IMR-90 (cell line): ENCODE measurements at regions not wholly inside any gene's neighbourhood (a gene's known extent, or its start where the extent isn't known, plus 50 kb on each side); places are given as distances from the start of the nearest gene placed in this dataset.

Experiments
- ATAC-seq: fragments of 200-7000 bp; cut with Tn5 transposase; 2 replicates; pipeline ENCODE4 v1.9.1; 2020; ENCODE audit warnings: low read depth, mild to moderate bottlenecking, moderate library complexity
- BruUV-seq: library from RNA; stranded (reverse); fragments of 400-500 nt; replicated peaks from 2 replicates; lab custom pipeline; 2021; lab: Mats Ljungman, UMichigan
- CTCF ChIA-PET: fragments of 300-600 bp; formaldehyde crosslinking; extraction: SDS; loops from one replicate; lab custom pipeline; 2021; ENCODE audit warnings: antibody characterized with exemption; lab: Yijun Ruan, JAX
- POLR2A ChIA-PET: fragments of 300-600 bp; sonication (Branson Sonifier 250); formaldehyde crosslinking; loops from one replicate; lab custom pipeline; 2022; ENCODE audit warnings: antibody characterized with exemption; ENCODE audit not compliant: unreplicated experiment; lab: Charles Lee
- DNase-seq: peaks from one replicate; pipeline ENCODE4 v3.0.0; 2013
- H2AFZ ChIP-seq: replicated peaks from 2 replicates; pipeline ENCODE3; 2013; ENCODE audit warnings: low read length, mild to moderate bottlenecking; ENCODE audit not compliant: poor library complexity
- H2AK5ac ChIP-seq: 2 replicates; pipeline ENCODE4 v1.6.1; 2013; ENCODE audit warnings: low read depth, low read length, inconsistent platforms
- H2AK9ac ChIP-seq: replicated peaks from 2 replicates; pipeline ENCODE3; 2013; ENCODE audit warnings: mild to moderate bottlenecking, low read depth, low read length, moderate library complexity; ENCODE audit not compliant: poor library complexity
- H2BK120ac ChIP-seq: 2 replicates; pipeline ENCODE4 v1.6.1; 2013; ENCODE audit warnings: low read depth, low read length, inconsistent platforms
- H2BK15ac ChIP-seq: 3 replicates; pipeline ENCODE4 v1.6.1; 2013; ENCODE audit warnings: low read depth, low read length, inconsistent platforms
- H2BK20ac ChIP-seq: 2 replicates; pipeline ENCODE4 v1.6.1; 2013; ENCODE audit warnings: low read depth, mild to moderate bottlenecking, inconsistent platforms, low read length, moderate library complexity
- H2BK5ac ChIP-seq: 2 replicates; pipeline ENCODE4 v1.6.1; 2013; ENCODE audit warnings: mild to moderate bottlenecking, low read depth, low read length, inconsistent platforms; ENCODE audit not compliant: poor library complexity, severe bottlenecking
- H3K14ac ChIP-seq: replicated peaks from 2 replicates; pipeline ENCODE4 v1.6.1; 2013; ENCODE audit warnings: low read depth, low read length, inconsistent platforms
- H3K18ac ChIP-seq: 2 replicates; pipeline ENCODE4 v1.6.1; 2013; ENCODE audit warnings: low read depth, low read length, control low read depth
- H3K23ac ChIP-seq: 2 replicates; pipeline ENCODE4 v1.6.1; 2013; ENCODE audit warnings: low read depth, low read length, inconsistent platforms
- H3K27ac ChIP-seq: 2 replicates; pipeline ENCODE4 v1.5.1; 2013; ENCODE audit warnings: mild to moderate bottlenecking, control low read depth, low read length; ENCODE audit not compliant: insufficient read depth
- H3K27me3 ChIP-seq: 2 replicates; pipeline ENCODE4 v1.6.1; 2013; ENCODE audit warnings: low read length; ENCODE audit not compliant: control insufficient read depth, insufficient read depth
- H3K36me3 ChIP-seq: 2 replicates; pipeline ENCODE4 v1.6.1; 2013; ENCODE audit warnings: low read length, mixed read lengths; ENCODE audit not compliant: control insufficient read depth, insufficient read depth
- H3K4ac ChIP-seq: 2 replicates; pipeline ENCODE4 v1.6.1; 2013; ENCODE audit warnings: low read depth, low read length, inconsistent platforms
- H3K4me1 ChIP-seq: 2 replicates; pipeline ENCODE4 v1.6.1; 2013; ENCODE audit warnings: low read length, mixed read lengths; ENCODE audit not compliant: control insufficient read depth, insufficient read depth
- H3K4me2 ChIP-seq: 2 replicates; pipeline ENCODE4 v1.6.1; 2013; ENCODE audit warnings: low read depth, mild to moderate bottlenecking, control low read depth, low read length, moderate library complexity
- H3K4me3 ChIP-seq: 2 replicates; pipeline ENCODE4 v1.5.1; 2013; ENCODE audit warnings: low read depth, mild to moderate bottlenecking, control low read depth, low read length, moderate library complexity; ENCODE audit not compliant: insufficient read depth
- H3K56ac ChIP-seq: 2 replicates; pipeline ENCODE4 v1.6.1; 2013; ENCODE audit warnings: low read length, inconsistent platforms; ENCODE audit not compliant: insufficient read depth; ENCODE audit errors: extremely low read depth
- H3K79me1 ChIP-seq, 2 experiments: 2 replicates each; pipeline ENCODE4 v1.6.1; 2013; ENCODE audit warnings: low read length in 2 of 2, inconsistent platforms in 1 of 2, low read depth in 1 of 2
- H3K9ac ChIP-seq: 2 replicates; pipeline ENCODE4 v1.6.1; 2013; ENCODE audit warnings: low read depth, low read length, control low read depth
- H3K9me1 ChIP-seq: 2 replicates; pipeline ENCODE4 v1.6.1; 2013; ENCODE audit warnings: low read length, inconsistent platforms; ENCODE audit not compliant: insufficient read depth
- H3K9me3 ChIP-seq: 2 replicates; pipeline ENCODE4 v1.6.1; 2013; ENCODE audit warnings: low read length; ENCODE audit not compliant: control insufficient read depth, insufficient read depth
- H4K20me1 ChIP-seq: 2 replicates; pipeline ENCODE4 v1.6.1; 2013; ENCODE audit warnings: low read length, inconsistent platforms; ENCODE audit not compliant: insufficient read depth
- H4K5ac ChIP-seq: 2 replicates; pipeline ENCODE4 v1.6.1; 2013; ENCODE audit warnings: mild to moderate bottlenecking, low read depth, low read length, control low read depth
- H4K8ac ChIP-seq, 2 experiments: 2 replicates each; pipeline ENCODE4 v1.6.1; 2013; ENCODE audit warnings: low read depth in 2 of 2, low read length in 2 of 2, control low read depth in 1 of 2, inconsistent platforms in 1 of 2
- H4K91ac ChIP-seq: 2 replicates; pipeline ENCODE4 v1.6.1; 2013; ENCODE audit warnings: low read depth, low read length, inconsistent platforms; ENCODE audit not compliant: insufficient read depth
- BHLHE40 ChIP-seq: fragments of 150-350 bp; IDR thresholded peaks from 2 replicates; pipeline ENCODE4 v1.6.1; 2016; ENCODE audit warnings: mild to moderate bottlenecking, low read depth, low read length
- CEBPB ChIP-seq: IDR thresholded peaks from 2 replicates; pipeline ENCODE4 v1.6.1; 2012; ENCODE audit warnings: low read depth, low read length, improper control_type of control experiment
- CHD1 ChIP-seq: IDR thresholded peaks from 2 replicates; pipeline ENCODE4 v1.6.1; 2012; ENCODE audit warnings: low read depth, low read length, improper control_type of control experiment
- FOS ChIP-seq: fragments of 150-350 bp; IDR thresholded peaks from 2 replicates; pipeline ENCODE4 v1.6.1; 2016; ENCODE audit warnings: low read depth, low read length
- MAFK ChIP-seq: IDR thresholded peaks from 2 replicates; pipeline ENCODE4 v1.6.1; 2012; ENCODE audit warnings: low read depth, low read length, improper control_type of control experiment
- MAZ ChIP-seq: IDR thresholded peaks from 2 replicates; pipeline ENCODE4 v1.6.1; 2012; ENCODE audit warnings: low read depth, mild to moderate bottlenecking, low read length, improper control_type of control experiment, moderate library complexity, borderline replicate concordance
- MXI1 ChIP-seq: IDR thresholded peaks from 2 replicates; pipeline ENCODE4 v1.6.1; 2012; ENCODE audit warnings: low read depth, mild to moderate bottlenecking, low read length, moderate library complexity, borderline replicate concordance
- NFE2L2 ChIP-seq: fragments of 150-350 bp; IDR thresholded peaks from 2 replicates; pipeline ENCODE4 v1.6.1; 2016; ENCODE audit warnings: low read depth, mild to moderate bottlenecking, low read length
- POLR2A ChIP-seq: IDR thresholded peaks from 2 replicates; pipeline ENCODE4 v1.6.1; 2012; ENCODE audit warnings: mild to moderate bottlenecking, low read depth, low read length
- RAD21 ChIP-seq: IDR thresholded peaks from 2 replicates; pipeline ENCODE4 v1.6.1; 2012; ENCODE audit warnings: low read length, improper control_type of control experiment
- RCOR1 ChIP-seq: IDR thresholded peaks from 2 replicates; pipeline ENCODE4 v1.6.1; 2012; ENCODE audit warnings: mild to moderate bottlenecking, low read length, improper control_type of control experiment; ENCODE audit not compliant: insufficient replicate concordance
- RFX5 ChIP-seq: IDR thresholded peaks from 2 replicates; pipeline ENCODE4 v1.8.0; 2012; ENCODE audit warnings: low read depth, mild to moderate bottlenecking, low read length, moderate library complexity
- SMC3 ChIP-seq: fragments of 150-350 bp; IDR thresholded peaks from 2 replicates; pipeline ENCODE4 v1.6.1; 2016; ENCODE audit warnings: low read depth, mild to moderate bottlenecking, antibody characterized with exemption, low read length, moderate library complexity
- WGBS, 2 experiments: methylation state at CpG; one replicate each; pipeline versions ENCODE4 v1.1.5 to v1.1.7; 2013; ENCODE audit warnings: missing lambda C conversion rate in 2 of 2; ENCODE audit not compliant: insufficient read length in 1 of 2; ENCODE audit errors: extremely low coverage in 2 of 2; 5-methylcytosine and 5-hydroxymethylcytosine counted together
- dilution Hi-C: fragments of 300-500 bp; cut with HindIII; formaldehyde crosslinking; loops from one replicate; pipeline ENCODE4 v1.14.3; 2018; ENCODE audit warnings: low sequenced_read_pairs; ENCODE audit not compliant: unreplicated experiment
- in situ Hi-C: fragments of 300-500 bp; cut with MboI; formaldehyde crosslinking; loops from 3 replicates; pipeline ENCODE4 v1.14.3; 2019; ENCODE audit warnings: low sequenced_read_pairs, inconsistent platforms, mixed read lengths
- intact Hi-C: fragments of 100-400 bp; cut with micrococcal nuclease; formaldehyde crosslinking; loops from 2 replicates; pipeline ENCODE4 v1.10.0; 2022
- TF ChIP-seq, protein P1 (sequence below): fragments of 150-350 bp; IDR thresholded peaks from 2 replicates; pipeline ENCODE4 v1.6.1; 2016; ENCODE audit warnings: low read depth, mild to moderate bottlenecking, low read length, moderate library complexity, borderline replicate concordance
- TF ChIP-seq, protein P2 (sequence below): conservative IDR thresholded peaks from 2 replicates; pipeline ENCODE4 v1.5.1; 2012; ENCODE audit warnings: mild to moderate bottlenecking, low read depth, low read length, improper control_type of control experiment
- TF ChIP-seq, protein P3 (sequence below): fragments of 150-350 bp; IDR thresholded peaks from 2 replicates; pipeline ENCODE4 v1.6.1; 2017; ENCODE audit warnings: mild to moderate bottlenecking, antibody characterized with exemption, low read length, low read depth

DNA sequence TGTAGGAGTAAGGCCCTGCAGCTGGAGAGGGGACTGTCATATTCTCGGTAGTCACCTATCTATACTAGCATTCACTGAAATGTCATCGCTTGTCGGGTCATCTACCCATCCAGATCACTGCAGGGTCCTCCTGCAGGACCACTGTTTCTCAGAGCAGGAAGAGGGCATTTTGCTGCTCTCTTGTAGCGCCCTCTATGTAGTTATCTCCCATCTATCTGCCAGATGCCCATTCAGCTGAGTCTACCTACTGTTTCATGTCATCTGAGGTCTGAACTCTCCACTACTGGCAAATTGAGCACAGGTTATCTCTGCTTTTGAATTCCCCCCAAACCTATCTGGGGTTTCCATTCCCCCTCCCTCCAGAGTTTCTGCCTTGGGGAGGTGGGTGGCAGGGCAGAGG, 258.2 kb upstream of the FOXD3 start:
- no CpG with 5 or more reads among the region's 4 CpGs for WGBS, 2 experiments
- no peak overlapping the region for H3K56ac ChIP-seq
- in situ Hi-C loops (no loop called here), dilution Hi-C loops (no loop called here), intact Hi-C loops (no loop called here)
- DNase-seq (no peak), ATAC-seq (no peak)
- H2BK20ac ChIP-seq: no peak overlapping the region
- no peak overlapping the region for H2BK120ac ChIP-seq
- H4K91ac ChIP-seq: no peak overlapping the region
- no peaks in the 10 kb centered on the region for H3K9me3 ChIP-seq
- no peak overlapping the region for H3K27ac ChIP-seq
- no peaks in the 10 kb centered on the region for H3K27me3 ChIP-seq
- H2AK5ac ChIP-seq: no peak overlapping the region
- H3K36me3 ChIP-seq: no peaks in the 10 kb centered on the region
- no peak overlapping the region for H2AFZ ChIP-seq
- CTCF ChIA-PET: no interaction called here
- no peaks in the 10 kb centered on the region for H3K4me1 ChIP-seq
- no peaks in the 10 kb centered on the region for H3K9me1 ChIP-seq
- POLR2A ChIA-PET: no interaction called here
- TF ChIP-seq SMC3 (no peak), POLR2A (no peak), NFE2L2 (no peak), CEBPB (no peak), CHD1 (no peak), FOS (no peak), MXI1 (no peak), MAZ (no peak), RCOR1 (no peak), RFX5 (no peak), BHLHE40 (no peak), MAFK (no peak), RAD21 (no peak)
- TF ChIP-seq, protein P1, sequence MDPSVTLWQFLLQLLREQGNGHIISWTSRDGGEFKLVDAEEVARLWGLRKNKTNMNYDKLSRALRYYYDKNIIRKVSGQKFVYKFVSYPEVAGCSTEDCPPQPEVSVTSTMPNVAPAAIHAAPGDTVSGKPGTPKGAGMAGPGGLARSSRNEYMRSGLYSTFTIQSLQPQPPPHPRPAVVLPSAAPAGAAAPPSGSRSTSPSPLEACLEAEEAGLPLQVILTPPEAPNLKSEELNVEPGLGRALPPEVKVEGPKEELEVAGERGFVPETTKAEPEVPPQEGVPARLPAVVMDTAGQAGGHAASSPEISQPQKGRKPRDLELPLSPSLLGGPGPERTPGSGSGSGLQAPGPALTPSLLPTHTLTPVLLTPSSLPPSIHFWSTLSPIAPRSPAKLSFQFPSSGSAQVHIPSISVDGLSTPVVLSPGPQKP: no peak
- TF ChIP-seq, protein P2, sequence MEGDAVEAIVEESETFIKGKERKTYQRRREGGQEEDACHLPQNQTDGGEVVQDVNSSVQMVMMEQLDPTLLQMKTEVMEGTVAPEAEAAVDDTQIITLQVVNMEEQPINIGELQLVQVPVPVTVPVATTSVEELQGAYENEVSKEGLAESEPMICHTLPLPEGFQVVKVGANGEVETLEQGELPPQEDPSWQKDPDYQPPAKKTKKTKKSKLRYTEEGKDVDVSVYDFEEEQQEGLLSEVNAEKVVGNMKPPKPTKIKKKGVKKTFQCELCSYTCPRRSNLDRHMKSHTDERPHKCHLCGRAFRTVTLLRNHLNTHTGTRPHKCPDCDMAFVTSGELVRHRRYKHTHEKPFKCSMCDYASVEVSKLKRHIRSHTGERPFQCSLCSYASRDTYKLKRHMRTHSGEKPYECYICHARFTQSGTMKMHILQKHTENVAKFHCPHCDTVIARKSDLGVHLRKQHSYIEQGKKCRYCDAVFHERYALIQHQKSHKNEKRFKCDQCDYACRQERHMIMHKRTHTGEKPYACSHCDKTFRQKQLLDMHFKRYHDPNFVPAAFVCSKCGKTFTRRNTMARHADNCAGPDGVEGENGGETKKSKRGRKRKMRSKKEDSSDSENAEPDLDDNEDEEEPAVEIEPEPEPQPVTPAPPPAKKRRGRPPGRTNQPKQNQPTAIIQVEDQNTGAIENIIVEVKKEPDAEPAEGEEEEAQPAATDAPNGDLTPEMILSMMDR: no peak
- TF ChIP-seq, protein P3, sequence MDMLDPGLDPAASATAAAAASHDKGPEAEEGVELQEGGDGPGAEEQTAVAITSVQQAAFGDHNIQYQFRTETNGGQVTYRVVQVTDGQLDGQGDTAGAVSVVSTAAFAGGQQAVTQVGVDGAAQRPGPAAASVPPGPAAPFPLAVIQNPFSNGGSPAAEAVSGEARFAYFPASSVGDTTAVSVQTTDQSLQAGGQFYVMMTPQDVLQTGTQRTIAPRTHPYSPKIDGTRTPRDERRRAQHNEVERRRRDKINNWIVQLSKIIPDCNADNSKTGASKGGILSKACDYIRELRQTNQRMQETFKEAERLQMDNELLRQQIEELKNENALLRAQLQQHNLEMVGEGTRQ: no peak
- no peak overlapping the region for H2BK15ac ChIP-seq
- H3K4me2 ChIP-seq: no peak overlapping the region
- no peak overlapping the region for H3K4me3 ChIP-seq
- H4K8ac ChIP-seq: no peak overlapping the region
- no peak overlapping the region for H3K4ac ChIP-seq
- H3K18ac ChIP-seq: no peak overlapping the region
- H3K14ac ChIP-seq: no peak overlapping the region
- no TSS peak for BruUV-seq
- no peaks in the 10 kb centered on the region for H3K79me1 ChIP-seq
- no peak overlapping the region for H2AK9ac ChIP-seq
- no peak overlapping the region for H2BK5ac ChIP-seq
- H3K9ac ChIP-seq: no peak overlapping the region
- H4K5ac ChIP-seq: no peak overlapping the region
- H3K23ac ChIP-seq: no peak overlapping the region
- no peaks in the 10 kb centered on the region for H4K20me1 ChIP-seq
